Suprapubic skin (tissue), 4 donors: ENCODE measurements at regions not wholly inside any gene's neighbourhood (a gene's known extent, or its start where the extent isn't known, plus 50 kb on each side); places are given as distances from the start of the nearest gene placed in this dataset.

Experiments used
- CTCF ChIP-seq, 2 donors: fragments of 200-600 bp in 1 of 2; fragments of 450-650 bp in 1 of 2; sonication (generic) in 1 of 2; IDR thresholded peaks; one replicate each; pipeline ENCODE4 v1.5.1; 2016 to 2019; ENCODE audit warnings: antibody characterized with exemption in 2 of 2, mild to moderate bottlenecking in 1 of 2, moderate library complexity in 1 of 2
- POLR2A ChIP-seq, 2 donors: fragments of 450-650 bp; IDR thresholded peaks; one replicate each; pipeline ENCODE4 v1.6.1; 2017; ENCODE audit warnings: antibody characterized with exemption in 2 of 2, mild to moderate bottlenecking in 2 of 2, moderate library complexity in 2 of 2
- POLR2AphosphoS5 ChIP-seq, 3 donors: sonication (generic); formaldehyde crosslinking; IDR thresholded peaks; one replicate each; pipeline ENCODE4 v1.6.1; 2017; ENCODE audit warnings: antibody characterized with exemption in 3 of 3

GRCh38 chr3:84440291-84440690 is 518.5 kb upstream of the CADM2 start:
- no peak for TF ChIP-seq CTCF (IDR thresholded peaks at IDR 0.05)
- no peak for TF ChIP-seq POLR2AphosphoS5 (IDR thresholded peaks at IDR 0.05)
- TF ChIP-seq POLR2A (IDR thresholded peaks at IDR 0.05): no peak
